ENCODE measurements at regions not wholly inside any gene's neighbourhood (a gene's known extent, or its start where the extent isn't known, plus 50 kb on each side); places are given as distances from the start of the nearest gene placed in this dataset.

DNA sequence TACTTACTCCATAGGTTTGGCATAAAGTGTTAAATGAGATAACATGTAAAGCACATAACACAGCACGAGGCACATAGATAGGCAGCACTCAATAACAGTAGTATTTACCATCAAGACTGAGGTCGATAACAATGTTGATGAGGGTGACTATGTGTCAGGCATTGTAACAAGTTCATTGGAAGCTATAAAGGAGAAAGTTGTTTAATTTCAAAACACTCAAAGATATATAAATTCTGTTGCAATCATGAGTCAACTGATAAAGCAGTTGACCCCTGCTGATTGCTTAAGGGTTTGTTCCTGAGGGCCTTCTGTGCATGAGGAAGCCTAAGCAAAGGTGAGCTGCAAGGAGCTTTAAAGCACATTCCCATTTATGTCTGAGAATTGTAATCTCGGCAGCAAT, 760.5 kb downstream of the SATB2 start:
- TF ChIP-seq, protein P1, sequence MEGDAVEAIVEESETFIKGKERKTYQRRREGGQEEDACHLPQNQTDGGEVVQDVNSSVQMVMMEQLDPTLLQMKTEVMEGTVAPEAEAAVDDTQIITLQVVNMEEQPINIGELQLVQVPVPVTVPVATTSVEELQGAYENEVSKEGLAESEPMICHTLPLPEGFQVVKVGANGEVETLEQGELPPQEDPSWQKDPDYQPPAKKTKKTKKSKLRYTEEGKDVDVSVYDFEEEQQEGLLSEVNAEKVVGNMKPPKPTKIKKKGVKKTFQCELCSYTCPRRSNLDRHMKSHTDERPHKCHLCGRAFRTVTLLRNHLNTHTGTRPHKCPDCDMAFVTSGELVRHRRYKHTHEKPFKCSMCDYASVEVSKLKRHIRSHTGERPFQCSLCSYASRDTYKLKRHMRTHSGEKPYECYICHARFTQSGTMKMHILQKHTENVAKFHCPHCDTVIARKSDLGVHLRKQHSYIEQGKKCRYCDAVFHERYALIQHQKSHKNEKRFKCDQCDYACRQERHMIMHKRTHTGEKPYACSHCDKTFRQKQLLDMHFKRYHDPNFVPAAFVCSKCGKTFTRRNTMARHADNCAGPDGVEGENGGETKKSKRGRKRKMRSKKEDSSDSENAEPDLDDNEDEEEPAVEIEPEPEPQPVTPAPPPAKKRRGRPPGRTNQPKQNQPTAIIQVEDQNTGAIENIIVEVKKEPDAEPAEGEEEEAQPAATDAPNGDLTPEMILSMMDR (conservative IDR thresholded peaks at IDR 0.05; ENCODE audit: control insufficient read depth, insufficient read depth, low read depth, low read length), result no peak
- H3K4me3 ChIP-seq (ENCODE audit: control insufficient read depth, low read depth, low read length), result no peak overlapping the region
- no peak for DNase-seq (ENCODE audit: low read depth)

- DNase-seq (ENCODE audit: low read depth), result no peak
- no peak overlapping the region for H3K4me3 ChIP-seq (ENCODE audit: control insufficient read depth, low read depth, low read length)
- TF ChIP-seq, protein P1 (conservative IDR thresholded peaks at IDR 0.05; ENCODE audit: control insufficient read depth, insufficient read depth, low read depth, low read length), result no peak
These were observed 761.9 kb downstream of the SATB2 start for GRCh38 chr2:198695879-198696278.

DNA sequence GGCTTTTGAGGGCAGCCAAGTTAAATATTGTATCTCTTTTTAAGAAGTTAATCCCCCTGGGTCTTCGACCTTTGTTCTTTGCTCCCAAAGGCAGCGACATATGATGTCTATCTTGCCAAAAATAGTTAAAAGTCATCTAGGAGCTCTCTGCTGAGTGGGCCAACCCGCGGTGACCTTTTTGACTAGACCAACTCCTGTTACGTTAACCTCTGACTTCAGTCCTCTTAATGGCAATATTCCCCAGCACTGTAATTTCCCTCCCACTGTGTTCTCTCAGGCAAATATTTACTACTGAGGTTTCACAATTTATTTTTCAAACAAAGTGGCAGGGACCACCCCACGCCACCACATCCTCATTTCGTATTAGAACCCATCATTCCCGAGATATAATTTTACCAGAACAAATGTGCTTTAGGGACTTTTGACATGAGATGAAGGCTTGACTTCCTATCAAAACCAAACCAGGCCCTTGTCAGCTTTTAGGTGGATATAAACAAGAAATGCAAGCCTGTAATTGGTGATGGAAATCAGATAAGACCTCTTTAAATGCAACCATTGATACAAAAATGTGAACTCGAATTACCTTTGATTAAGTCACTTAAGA, 764.7 kb downstream of the SATB2 start:
- TF ChIP-seq, protein P1 (conservative IDR thresholded peaks at IDR 0.05; ENCODE audit: control insufficient read depth, insufficient read depth, low read depth, low read length), result no peak
- no peak overlapping the region for H3K4me3 ChIP-seq (ENCODE audit: control insufficient read depth, low read depth, low read length)

DNA sequence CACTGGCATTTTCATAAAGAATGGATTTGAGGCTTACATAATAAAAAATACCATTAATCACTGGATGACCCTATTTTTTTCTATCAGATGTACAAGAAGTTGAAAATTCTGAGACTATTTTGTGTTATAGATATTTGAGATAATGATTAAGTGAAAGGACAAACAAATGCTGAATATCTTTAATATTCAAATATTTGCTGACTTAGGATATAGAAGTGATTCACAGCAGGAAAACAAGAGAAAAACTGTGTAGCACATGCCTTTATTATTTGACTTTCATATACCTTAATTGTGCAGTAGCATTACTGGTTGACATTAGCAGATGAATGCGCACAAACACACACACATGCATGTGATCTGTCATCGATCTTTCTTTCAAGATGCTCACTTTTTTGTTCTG, 766.5 kb downstream of the SATB2 start:
- no peak overlapping the region for H3K4me3 ChIP-seq (ENCODE audit: control insufficient read depth, low read depth, low read length)
- DNase-seq (ENCODE audit: low read depth), result no peak
- TF ChIP-seq, protein P1 (conservative IDR thresholded peaks at IDR 0.05; ENCODE audit: control insufficient read depth, insufficient read depth, low read depth, low read length), result no peak

More for the DNA sequence above, 764.7 kb downstream of the SATB2 start:
- DNase-seq (ENCODE audit: low read depth), result no peak

DNA sequence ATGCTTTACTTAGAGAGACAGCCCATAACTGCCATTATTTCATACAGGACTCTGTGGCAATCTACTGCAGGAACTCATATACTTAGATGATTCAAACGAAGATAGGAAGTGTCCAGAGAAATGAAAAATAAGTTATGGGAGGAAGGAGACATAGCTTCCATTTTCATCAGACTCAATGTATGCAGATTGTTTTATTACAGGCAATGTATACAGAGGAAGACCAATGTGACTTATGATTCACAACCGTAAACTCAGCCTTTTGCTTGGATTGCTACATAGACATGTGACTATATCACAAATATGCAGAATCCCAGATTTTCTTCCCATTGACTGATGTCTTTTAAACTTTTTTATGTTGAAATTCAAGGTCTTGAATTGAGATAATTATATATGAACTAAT, 793.4 kb downstream of the SATB2 start:
- H3K4me3 ChIP-seq (ENCODE audit: control insufficient read depth, low read depth, low read length), result no peak overlapping the region
- TF ChIP-seq, protein P1 (conservative IDR thresholded peaks at IDR 0.05; ENCODE audit: control insufficient read depth, insufficient read depth, low read depth, low read length), result no peak
- no peak for DNase-seq (ENCODE audit: low read depth)

DNA sequence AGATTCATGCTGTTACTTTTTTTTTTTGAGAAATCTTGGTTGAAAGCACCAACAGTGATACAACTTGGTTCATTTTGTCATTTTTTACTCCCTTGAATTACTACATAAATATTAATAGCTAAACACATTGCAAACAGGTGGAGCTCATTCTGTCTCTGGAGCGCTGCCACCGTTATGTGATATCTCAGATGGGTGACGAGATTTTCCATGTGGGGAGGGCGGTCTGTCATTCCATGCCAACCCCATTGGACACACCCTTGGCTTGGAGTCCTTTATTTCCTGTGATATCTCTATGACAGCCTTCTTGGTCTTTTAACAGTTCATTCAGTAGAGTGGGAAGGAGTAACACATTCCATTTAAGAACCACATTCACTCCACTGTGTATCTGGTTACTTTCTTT, 794.8 kb downstream of the SATB2 start:
- TF ChIP-seq, protein P1 (conservative IDR thresholded peaks at IDR 0.05; ENCODE audit: control insufficient read depth, insufficient read depth, low read depth, low read length), result no peak
- H3K4me3 ChIP-seq (ENCODE audit: control insufficient read depth, low read depth, low read length), result no peak overlapping the region
- DNase-seq (ENCODE audit: low read depth), result no peak

GRCh38 chr2:198660501-198660900, 797.2 kb downstream of the SATB2 start:
- no peak overlapping the region for H3K4me3 ChIP-seq (ENCODE audit: control insufficient read depth, low read depth, low read length)
- no peak for DNase-seq (ENCODE audit: low read depth)
- TF ChIP-seq, protein P1 (conservative IDR thresholded peaks at IDR 0.05; ENCODE audit: control insufficient read depth, insufficient read depth, low read depth, low read length), result no peak

All from fibroblast of mammary gland (primary cell).